GM12865 (cell line): ENCODE measurements at regions not wholly inside any gene's neighbourhood (a gene's known extent, or its start where the extent isn't known, plus 50 kb on each side); places are given as distances from the start of the nearest gene placed in this dataset.
"Not testable (repeated sequence)": the region's sequence is repeated elsewhere in the genome, so short reads cannot be mapped to it uniquely, and the experiment has no call there.

Source experiments
- DNase-seq: peaks from one replicate; pipeline ENCODE4 v3.0.0; 2010; ENCODE audit warnings: low read depth
- H3K4me3 ChIP-seq: 2 replicates; pipeline ENCODE4 v1.5.1; 2011; ENCODE audit warnings: mild to moderate bottlenecking, low read depth, low read length, control low read depth
- CTCF ChIP-seq: IDR thresholded peaks from 2 replicates; pipeline ENCODE4 v1.5.1; 2011; ENCODE audit warnings: low read length, control low read depth, low read depth, inconsistent platforms; ENCODE audit not compliant: insufficient read depth; ENCODE audit errors: missing control alignments

- TF ChIP-seq CTCF: no peak
- no peak overlapping the region for H3K4me3 ChIP-seq
- DNase-seq: no peak
These were observed 88.7 kb upstream of the HPF1 start for GRCh38 chr4:169846396-169846795.

- no peak for TF ChIP-seq CTCF
- DNase-seq: no peak
These were observed 84.0 kb upstream of the HPF1 start for GRCh38 chr4:169841776-169842175.

GRCh38 chr4:169840554-169840953 lies 82.8 kb upstream of the HPF1 start:
- no peak for TF ChIP-seq CTCF
- DNase-seq: no peak
- no peak overlapping the region for H3K4me3 ChIP-seq

More at GRCh38 chr4:169841776-169842175, 84.0 kb upstream of the HPF1 start:
- H3K4me3 ChIP-seq: no peak overlapping the region

- H3K4me3 ChIP-seq: not testable (repeated sequence)
These were observed 70.6 kb upstream of the HPF1 start for GRCh38 chr4:169828329-169828728.

GRCh38 chr4:169826634-169827187 lies 69.0 kb upstream of the HPF1 start:
- no peak for DNase-seq
- no peak overlapping the region for H3K4me3 ChIP-seq
- no peak for TF ChIP-seq CTCF

More at GRCh38 chr4:169828329-169828728, 70.6 kb upstream of the HPF1 start:
- not testable (repeated sequence) for DNase-seq

- no peak overlapping the region for H3K4me3 ChIP-seq
- TF ChIP-seq CTCF: no peak
- peak; percentile 33 for DNase-seq
These were observed 65.9 kb upstream of the HPF1 start for GRCh38 chr4:169823685-169824084.

- no peak for TF ChIP-seq CTCF
- no peak overlapping the region for H3K4me3 ChIP-seq
These were observed 63.7 kb upstream of the HPF1 start for GRCh38 chr4:169821402-169821801.

More at GRCh38 chr4:169821402-169821801, 63.7 kb upstream of the HPF1 start:
- DNase-seq: no peak
